A549 (cell line): ENCODE measurements at regions not wholly inside any gene's neighbourhood (a gene's known extent, or its start where the extent isn't known, plus 50 kb on each side); places are given as distances from the start of the nearest gene placed in this dataset.
A peak's percentile ranks its signal among the peaks of the same experiment; 100 is the strongest.

Source experiments
- ATAC-seq, 2 experiments: fragments of 200-7000 bp in 1 of 2; fragments of >200 bp in 1 of 2; cut with Nextera tagmentation in 1 of 2; cut with Tn5 transposase in 1 of 2; 3 replicates each; pipeline versions ENCODE4 v1.8.0 to v1.9.1; 2018 to 2020; ENCODE audit warnings: mild to moderate bottlenecking in 1 of 2, moderate library complexity in 1 of 2
- CTCF ChIA-PET: fragments of 300-600 bp; sonication (Branson Sonifier 250); formaldehyde crosslinking; extraction: SDS; loops from one replicate; lab custom pipeline; 2021; ENCODE audit warnings: antibody characterized with exemption, inconsistent platforms; lab: Yijun Ruan, JAX
- POLR2A ChIA-PET: fragments of 350-600 bp; formaldehyde crosslinking; extraction: SDS; loops from one replicate; lab custom pipeline; 2021; ENCODE audit warnings: antibody characterized with exemption, inconsistent platforms; lab: Yijun Ruan, JAX
- DNase-seq, 2 experiments: peaks; one replicate each; pipeline versions ENCODE4 v3.0.0 to v3.0.0-alpha.2; 2011 to 2016; ENCODE audit warnings: low read depth in 1 of 2, low spot score in 1 of 2
- FAIRE-seq: peaks from 2 replicates; lab custom pipeline; 2011; peaks lifted over from hg19 to GRCh38; lab: Jason Lieb, UNC
- H3K27ac ChIP-seq, 2 experiments: fragments of >200 bp; sonication (Bioruptor Twin); formaldehyde crosslinking; 3 replicates each; pipeline ENCODE4 v1.5.1; 2016 to 2017
- H3K4me1 ChIP-seq: fragments of >200 bp; sonication (Bioruptor Twin); formaldehyde crosslinking; 3 replicates; pipeline ENCODE4 v1.6.1; 2016
- H3K4me2 ChIP-seq: fragments of >200 bp; sonication (Bioruptor Twin); formaldehyde crosslinking; 3 replicates; pipeline ENCODE4 v1.6.1; 2016
- H3K4me3 ChIP-seq: fragments of >200 bp; sonication (Bioruptor Twin); formaldehyde crosslinking; 3 replicates; pipeline ENCODE4 v1.5.1; 2016
- H3K9me3 ChIP-seq: fragments of >200 bp; sonication (Bioruptor Twin); formaldehyde crosslinking; 3 replicates; pipeline ENCODE4 v1.6.1; 2016
- BHLHE40 ChIP-seq: IDR thresholded peaks from 2 replicates; pipeline ENCODE4 v1.6.1; 2012; ENCODE audit warnings: low read depth, low read length, inconsistent platforms
- CHD4 ChIP-seq: fragments of 200-600 bp; sonication (generic); IDR thresholded peaks from 2 replicates; pipeline ENCODE4 v1.6.1; 2016; ENCODE audit warnings: antibody characterized with exemption, mild to moderate bottlenecking, borderline replicate concordance
- EHF ChIP-seq: fragments of 250-450 bp; sonication (Bioruptor Pico); IDR thresholded peaks from 2 replicates; pipeline ENCODE4 v1.5.0; 2020; ENCODE audit warnings: mild to moderate bottlenecking
- ESRRA ChIP-seq: fragments of 150-350 bp; IDR thresholded peaks from 2 replicates; pipeline ENCODE4 v1.6.1; 2014; ENCODE audit warnings: mild to moderate bottlenecking, low read length, borderline replicate concordance
- FOSL2 ChIP-seq, 2 experiments: fragments of 450-650 bp in 1 of 2; fragments of >200 bp in 1 of 2; sonication (Bioruptor Twin) in 1 of 2; formaldehyde crosslinking; IDR thresholded peaks; 2 replicates each; pipeline versions ENCODE4 v1.5.0 to v1.6.1; 2016 to 2020; ENCODE audit warnings: mild to moderate bottlenecking in 1 of 2, moderate library complexity in 1 of 2
- HOXB5 ChIP-seq: fragments of 250-450 bp; sonication (Bioruptor Pico); IDR thresholded peaks from 2 replicates; pipeline ENCODE4 v1.5.0; 2020; ENCODE audit warnings: mild to moderate bottlenecking, moderate library complexity
- JUN ChIP-seq, 2 experiments: fragments of >200 bp; sonication (Bioruptor Twin); formaldehyde crosslinking; IDR thresholded peaks; 2 replicates in 1 of 2; 3 replicates in 1 of 2; pipeline ENCODE4 v1.6.1; 2016 to 2017
- JUNB ChIP-seq: fragments of >200 bp; sonication (Bioruptor Twin); formaldehyde crosslinking; IDR thresholded peaks from 2 replicates; pipeline ENCODE4 v1.6.1; 2016
- KDM1A ChIP-seq: fragments of 200-600 bp; sonication (generic); IDR thresholded peaks from 2 replicates; pipeline ENCODE4 v1.6.1; 2016; ENCODE audit warnings: low read depth, mild to moderate bottlenecking
- MAFK ChIP-seq: fragments of 450-650 bp; IDR thresholded peaks from 2 replicates; pipeline ENCODE4 v1.6.1; 2014; ENCODE audit not compliant: partially characterized antibody
- MYC ChIP-seq: IDR thresholded peaks from 2 replicates; pipeline ENCODE4 v1.6.1; 2012; ENCODE audit warnings: mild to moderate bottlenecking, inconsistent platforms, low read length, improper control_type of control experiment, borderline replicate concordance
- PHF8 ChIP-seq: fragments of 200-600 bp; sonication (generic); IDR thresholded peaks from 2 replicates; pipeline ENCODE4 v1.6.1; 2016; ENCODE audit warnings: low read depth, mild to moderate bottlenecking, antibody characterized with exemption, moderate library complexity, borderline replicate concordance
- POLR2AphosphoS2 ChIP-seq: conservative IDR thresholded peaks from 2 replicates; pipeline ENCODE4 v1.6.1; 2012; ENCODE audit warnings: low read length, improper control_type of control experiment, inconsistent platforms
- RAD21 ChIP-seq, 2 experiments: fragments of >200 bp in 1 of 2; sonication (Bioruptor Twin) in 1 of 2; formaldehyde crosslinking in 1 of 2; IDR thresholded peaks in 1 of 2; conservative IDR thresholded peaks in 1 of 2; 2 replicates in 1 of 2; 3 replicates in 1 of 2; pipeline ENCODE4 v1.6.1; 2012 to 2018; ENCODE audit warnings: inconsistent platforms in 1 of 2
- SMC3 ChIP-seq: fragments of >200 bp; sonication (Bioruptor Twin); formaldehyde crosslinking; IDR thresholded peaks from 3 replicates; pipeline ENCODE4 v1.6.1; 2018; ENCODE audit warnings: inconsistent platforms
- SREBF2 ChIP-seq: fragments of 450-650 bp; IDR thresholded peaks from 2 replicates; pipeline ENCODE4 v1.6.1; 2014; ENCODE audit warnings: mild to moderate bottlenecking, moderate library complexity
- ZNF302 ChIP-seq: fragments of 250-450 bp; sonication (Bioruptor Pico); IDR thresholded peaks from 2 replicates; pipeline ENCODE4 v1.9.0; 2021; ENCODE audit warnings: inconsistent platforms, mild to moderate bottlenecking, moderate library complexity
- ZSCAN20 ChIP-seq: fragments of 250-450 bp; sonication (Bioruptor Pico); IDR thresholded peaks from 2 replicates; pipeline ENCODE4 v1.8.0; 2022; ENCODE audit warnings: mild to moderate bottlenecking, moderate library complexity
- WGBS: methylation state at CpG from one replicate; pipeline ENCODE4 v1.1.6; 2017; ENCODE audit errors: missing lambda C conversion rate; 5-methylcytosine and 5-hydroxymethylcytosine counted together
- TF ChIP-seq, protein P1 (sequence below): fragments of 250-450 bp; sonication (Bioruptor Pico); IDR thresholded peaks from 2 replicates; pipeline ENCODE4 v1.5.0; 2021; ENCODE audit warnings: mild to moderate bottlenecking, moderate library complexity, borderline replicate concordance
- TF ChIP-seq, protein P2 (sequence below): fragments of >200 bp; sonication (Bioruptor Twin); formaldehyde crosslinking; IDR thresholded peaks from 3 replicates; pipeline ENCODE4 v1.6.1; 2016
- TF ChIP-seq, protein P3 (sequence below): IDR thresholded peaks from 2 replicates; pipeline ENCODE4 v1.6.1; 2012; ENCODE audit warnings: low read depth, borderline replicate concordance

DNA sequence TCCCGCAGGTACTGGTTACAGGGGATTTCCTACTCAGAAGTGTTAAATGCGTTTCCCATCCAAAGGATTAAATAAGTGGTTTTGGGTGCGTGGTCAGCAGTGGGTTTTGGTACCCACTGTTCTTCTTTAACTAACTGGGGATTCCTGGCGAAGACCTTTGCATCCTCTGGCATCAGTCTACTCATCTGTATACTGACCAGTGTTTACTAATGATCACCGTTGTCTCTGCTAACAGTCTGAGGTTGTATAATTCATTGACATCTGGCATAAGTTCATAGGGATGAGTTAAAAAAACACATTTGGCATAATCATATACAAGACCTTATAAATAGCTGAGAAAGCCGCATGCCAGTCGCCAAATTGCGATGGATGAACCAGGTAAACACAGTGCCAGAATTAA, 339.1 kb downstream of the PMP22 start:
- ATAC-seq (no peak), FAIRE-seq (peak; percentile 51), DNase-seq (no peak)
- ChIA-PET POLR2A (no interaction called here), CTCF (interaction anchor here (0.6 to 4.3 kb wide), 78 partner anchors 9 to 1896 kb away, joined by 3 to 55 read pairs (median 4); partner anchors contain the start of gene HS3ST3B1)
- Histone ChIP-seq H3K4me1 (peaks cover 8% of the 10 kb centered on the region; the same call in 1 of the 3 replicates), H3K9me3 (peaks cover 15% of the 10 kb centered on the region; the same call in 2 of the 3 replicates), H3K4me3 (no peak overlapping the region), H3K4me2 (0 out of 3 replicates have a peak overlapping the region, but pooled peaks have one; percentile 18), H3K27ac (peak overlapping the region in 1 of 2 experiments; percentile 20; a peak in 1 of 6 replicates)
- 35% methylated on average over 8 of the region's 8 CpGs for WGBS
- TF ChIP-seq FOSL2 (IDR thresholded peaks at IDR 0.05) (no peak), FOSL2 (CRISPR knock-in tag; IDR thresholded peaks at IDR 0.05) (no peak), ESRRA (no peak), SREBF2 (no peak), MAFK (no peak), ZNF302 (CRISPR knock-in tag) (no peak), HOXB5 (no peak), ZSCAN20 (CRISPR knock-in tag) (no peak), SMC3 (no peak), CHD4 (no peak)
- TF ChIP-seq, protein P1, sequence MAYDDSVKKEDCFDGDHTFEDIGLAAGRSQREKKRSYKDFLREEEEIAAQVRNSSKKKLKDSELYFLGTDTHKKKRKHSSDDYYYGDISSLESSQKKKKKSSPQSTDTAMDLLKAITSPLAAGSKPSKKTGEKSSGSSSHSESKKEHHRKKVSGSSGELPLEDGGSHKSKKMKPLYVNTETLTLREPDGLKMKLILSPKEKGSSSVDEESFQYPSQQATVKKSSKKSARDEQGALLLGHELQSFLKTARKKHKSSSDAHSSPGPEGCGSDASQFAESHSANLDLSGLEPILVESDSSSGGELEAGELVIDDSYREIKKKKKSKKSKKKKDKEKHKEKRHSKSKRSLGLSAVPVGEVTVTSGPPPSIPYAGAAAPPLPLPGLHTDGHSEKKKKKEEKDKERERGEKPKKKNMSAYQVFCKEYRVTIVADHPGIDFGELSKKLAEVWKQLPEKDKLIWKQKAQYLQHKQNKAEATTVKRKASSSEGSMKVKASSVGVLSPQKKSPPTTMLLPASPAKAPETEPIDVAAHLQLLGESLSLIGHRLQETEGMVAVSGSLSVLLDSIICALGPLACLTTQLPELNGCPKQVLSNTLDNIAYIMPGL (CRISPR knock-in tag): no peak
- TF ChIP-seq, protein P2, sequence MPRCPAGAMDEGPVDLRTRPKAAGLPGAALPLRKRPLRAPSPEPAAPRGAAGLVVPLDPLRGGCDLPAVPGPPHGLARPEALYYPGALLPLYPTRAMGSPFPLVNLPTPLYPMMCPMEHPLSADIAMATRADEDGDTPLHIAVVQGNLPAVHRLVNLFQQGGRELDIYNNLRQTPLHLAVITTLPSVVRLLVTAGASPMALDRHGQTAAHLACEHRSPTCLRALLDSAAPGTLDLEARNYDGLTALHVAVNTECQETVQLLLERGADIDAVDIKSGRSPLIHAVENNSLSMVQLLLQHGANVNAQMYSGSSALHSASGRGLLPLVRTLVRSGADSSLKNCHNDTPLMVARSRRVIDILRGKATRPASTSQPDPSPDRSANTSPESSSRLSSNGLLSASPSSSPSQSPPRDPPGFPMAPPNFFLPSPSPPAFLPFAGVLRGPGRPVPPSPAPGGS: no peak

DNA sequence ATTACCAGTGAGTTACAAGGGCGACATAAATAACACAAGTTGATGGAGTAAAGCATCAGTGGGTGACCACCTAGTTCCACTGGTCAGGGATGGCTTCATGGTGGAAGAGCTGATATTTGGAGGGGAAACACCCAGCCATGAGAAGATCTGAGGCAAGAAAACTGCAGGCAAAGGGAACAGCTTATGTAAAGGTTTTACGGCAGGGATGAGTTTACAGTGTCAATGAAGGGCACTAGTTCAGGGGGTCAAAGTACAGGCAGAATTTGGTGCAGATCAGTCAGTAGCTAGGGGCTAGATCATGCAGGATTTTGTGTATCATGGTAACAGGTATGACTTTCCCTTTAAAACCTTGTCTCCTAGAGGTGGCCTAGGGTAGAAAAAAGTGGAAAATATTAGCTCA, 339.6 kb downstream of the PMP22 start:
- 78% methylated on average over 2 of the region's 2 CpGs for WGBS

DNA sequence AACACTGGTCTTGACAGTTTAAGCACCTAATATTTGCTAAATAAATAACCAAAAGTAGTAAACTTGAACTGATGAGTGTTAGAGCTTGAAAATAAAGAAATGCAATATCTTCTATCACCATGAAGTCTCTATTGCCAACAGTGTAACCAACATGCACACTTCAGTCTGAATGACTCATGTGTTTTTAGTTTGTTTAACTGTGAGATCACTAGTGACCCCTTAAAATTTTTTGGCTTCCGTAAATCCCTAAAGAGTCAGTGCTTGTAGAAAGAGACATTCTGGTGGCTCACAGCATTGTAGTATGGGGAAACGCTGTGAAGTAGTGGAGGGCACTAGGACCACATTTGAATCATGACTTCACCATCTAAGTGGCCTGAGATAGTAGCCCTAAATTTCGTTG, 341.1 kb downstream of the PMP22 start:
- FAIRE-seq: no peak
- no peak for DNase-seq
- ChIA-PET POLR2A (no interaction called here), CTCF (no interaction called here)
- ATAC-seq: no peak
- TF ChIP-seq KDM1A: no peak
- no peak for TF ChIP-seq MYC
- no peak for TF ChIP-seq ESRRA
- no peak for TF ChIP-seq FOSL2 (IDR thresholded peaks at IDR 0.05)
- no peak for TF ChIP-seq FOSL2 (CRISPR knock-in tag; IDR thresholded peaks at IDR 0.05)
- no peak for TF ChIP-seq ZNF302 (CRISPR knock-in tag)
- no peak for TF ChIP-seq JUNB
- TF ChIP-seq EHF: no peak
- TF ChIP-seq PHF8: no peak
- no peak for TF ChIP-seq JUN (IDR thresholded peaks at IDR 0.05)
- no peak for TF ChIP-seq SMC3
- TF ChIP-seq POLR2AphosphoS2: no peak
- no peak for TF ChIP-seq BHLHE40
- peaks cover 16% of the 10 kb centered on the region; the same call in 2 of the 3 replicates for H3K4me1 ChIP-seq
- H3K9me3 ChIP-seq: peaks cover 15% of the 10 kb centered on the region; the same call in 2 of the 3 replicates
- H3K4me3 ChIP-seq: no peak overlapping the region
- no peak overlapping the region for H3K27ac ChIP-seq
- H3K4me2 ChIP-seq: no peak overlapping the region
- 29% methylated on average over 3 of the region's 3 CpGs for WGBS

More for the DNA sequence above, 339.6 kb downstream of the PMP22 start:
- FAIRE-seq (no peak), ATAC-seq (no peak), DNase-seq (no peak)
- Histone ChIP-seq H3K4me2 (no peak overlapping the region), H3K4me3 (no peak overlapping the region), H3K4me1 (peaks cover 8% of the 10 kb centered on the region; the same call in 1 of the 3 replicates), H3K27ac (peak overlapping the region in 1 of 2 experiments; percentile 20; a peak in 1 of 6 replicates), H3K9me3 (peaks cover 15% of the 10 kb centered on the region; the same call in 2 of the 3 replicates)
- TF ChIP-seq, protein P1 (CRISPR knock-in tag): no peak
- no peak for TF ChIP-seq RAD21 (conservative IDR thresholded peaks at IDR 0.05 in 1 of 2, IDR thresholded peaks at IDR 0.05 in 1 of 2)
- TF ChIP-seq, protein P3, sequence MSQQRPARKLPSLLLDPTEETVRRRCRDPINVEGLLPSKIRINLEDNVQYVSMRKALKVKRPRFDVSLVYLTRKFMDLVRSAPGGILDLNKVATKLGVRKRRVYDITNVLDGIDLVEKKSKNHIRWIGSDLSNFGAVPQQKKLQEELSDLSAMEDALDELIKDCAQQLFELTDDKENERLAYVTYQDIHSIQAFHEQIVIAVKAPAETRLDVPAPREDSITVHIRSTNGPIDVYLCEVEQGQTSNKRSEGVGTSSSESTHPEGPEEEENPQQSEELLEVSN: no peak
- no peak for TF ChIP-seq SMC3
- ChIA-PET POLR2A (no interaction called here), CTCF (interaction anchor here (0.9 to 4.3 kb wide), 17 partner anchors 9 to 1896 kb away, joined by 3 to 55 read pairs (median 5); no protein-coding TSS in a partner anchor)
